Pancreas (tissue), 10 donors: ENCODE measurements at regions not wholly inside any gene's neighbourhood (a gene's known extent, or its start where the extent isn't known, plus 50 kb on each side); places are given as distances from the start of the nearest gene placed in this dataset.
A peak's percentile ranks its signal among the peaks of the same experiment; 100 is the strongest.
"Not testable (repeated sequence)": the region's sequence is repeated elsewhere in the genome, so short reads cannot be mapped to it uniquely, and the experiment has no call there.

Experiments
- ATAC-seq, 4 donors: fragments of 200-7000 bp; cut with Tn5 transposase; one replicate each; pipeline versions ENCODE4 v1.8.0 to v1.9.1; 2020; ENCODE audit warnings: mild to moderate bottlenecking in 4 of 4, moderate library complexity in 4 of 4
- DNase-seq, 6 donors: peaks; one replicate each; pipeline ENCODE4 v3.0.0-alpha.2; 2020
- FAIRE-seq: peaks from 2 replicates; lab custom pipeline; 2012; peaks lifted over from hg19 to GRCh38; lab: Jason Lieb, UNC
- H3K27ac ChIP-seq, 4 donors: fragments of 200-600 bp; sonication (generic); 1 replicate in 3 of 4; 2 replicates in 1 of 4; pipeline versions ENCODE4 v1.5.0 to v1.8.0; 2020
- H3K27me3 ChIP-seq, 4 donors: fragments of 200-600 bp; one replicate each; pipeline ENCODE4 v1.8.0; 2021
- H3K36me3 ChIP-seq, 3 donors: fragments of 200-600 bp; sonication (generic) in 1 of 3; one replicate each; pipeline versions ENCODE4 v1.5.0 to v1.8.0; 2020 to 2021
- H3K4me1 ChIP-seq, 3 donors: fragments of 200-600 bp; one replicate each; pipeline ENCODE4 v1.8.0; 2021
- H3K4me3 ChIP-seq, 4 donors: fragments of 200-600 bp; sonication (generic) in 2 of 4; one replicate each; pipeline versions ENCODE4 v1.5.0 to v1.8.0; 2020 to 2021
- H3K9me3 ChIP-seq, 4 donors: fragments of 200-600 bp; one replicate each; pipeline ENCODE4 v1.8.0; 2021
- WGBS, 2 donors: extraction: QIAGEN DNeasy Blood & Tissue Kit; methylation state at CpG; one replicate each; pipeline ENCODE4 v1.1.7; 2013; 5-methylcytosine and 5-hydroxymethylcytosine counted together
- intact Hi-C, 3 donors: fragments of 100-400 bp; cut with DNase I; formaldehyde crosslinking; loops; one replicate each; pipeline versions ENCODE4 v1.11.1 to v1.14.2; 2022
- TF ChIP-seq, protein P1 (sequence below), 4 donors: fragments of 200-600 bp; sonication (generic) in 3 of 4; IDR thresholded peaks; one replicate each; pipeline versions ENCODE4 v1.5.0 to v1.8.0; 2021; ENCODE audit warnings: antibody characterized with exemption in 4 of 4
- donor health status: healthy with polysubstance abuse.
- donor health status: DM: no; HTN: no; CAD: no; lungs with moderate emphysema.
- donor health status: DM: no; HTN: no; CAD: no.
- donor health status: control.
- donor health status: control.
- donor health status: Bipolar disorder and iron deficiency.
- donor health status: DM: yes; HTN: yes; CAD: no.
- donor health status: DM: no; HTN: no; CAD: no.
- donor health status: DM: no; HTN: no; CAD: no.
- donor health status: DM: yes; HTN: yes; CAD: no.

DNA sequence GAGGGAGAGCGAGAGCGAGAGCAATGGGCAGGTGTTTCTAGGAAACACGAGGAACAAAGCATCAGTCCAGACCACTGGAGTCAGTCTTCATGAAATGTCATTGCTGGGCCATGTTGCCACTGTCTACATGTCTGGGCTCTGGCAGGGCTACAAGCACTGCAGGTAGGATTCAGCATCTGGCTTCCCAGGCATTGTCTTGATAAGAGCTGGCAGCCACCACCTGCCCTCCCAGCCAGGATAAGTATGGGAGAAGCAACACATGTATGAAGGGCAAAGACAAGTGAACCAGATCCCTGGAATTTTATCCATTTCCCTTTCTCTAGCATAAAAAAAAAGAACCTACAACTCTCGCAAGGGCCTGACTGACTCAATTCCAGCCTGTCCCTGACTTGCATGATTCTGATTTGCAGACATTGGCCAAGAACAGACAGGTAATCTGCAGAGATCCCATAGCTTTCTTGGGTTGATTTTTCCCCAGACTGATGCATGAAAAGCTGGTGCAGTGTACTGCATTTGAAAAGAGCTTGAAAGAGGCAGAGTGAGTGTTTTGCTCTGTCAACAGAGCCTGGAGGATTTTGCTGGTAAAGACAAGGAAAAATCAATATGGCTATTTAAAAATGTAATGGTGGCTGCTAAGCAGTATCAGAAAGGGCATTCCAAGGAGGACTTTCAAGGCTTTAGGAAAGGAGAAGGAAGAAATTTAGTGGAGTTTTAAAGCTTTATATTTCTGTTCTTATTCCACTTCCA lies 157.2 kb upstream of the MYRIP start:
- peak; percentile 78 to 97 (median 90) for ATAC-seq

DNA sequence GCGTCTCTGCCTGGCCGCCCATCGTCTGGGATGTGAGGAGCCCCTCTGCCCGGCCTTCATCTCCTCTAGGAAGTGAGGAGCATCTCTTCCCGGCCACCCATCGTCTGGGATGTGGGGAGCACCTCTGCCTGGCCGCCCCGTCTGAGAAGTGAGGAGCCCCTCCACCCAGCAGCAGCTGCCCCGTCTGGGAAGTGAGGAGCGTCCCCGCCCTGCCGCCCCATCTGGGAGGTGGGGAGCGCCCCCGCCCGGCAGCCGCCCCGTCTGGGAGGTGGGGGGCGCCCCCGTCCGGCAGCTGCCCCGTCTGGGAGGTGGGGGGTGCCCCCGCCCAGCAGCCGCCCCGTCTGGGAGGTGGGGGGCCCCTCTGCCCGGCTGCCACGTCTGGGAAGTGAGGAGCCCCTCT lies 153.7 kb upstream of the MYRIP start:
- H3K4me1 ChIP-seq, FAIRE-seq, ATAC-seq, intact Hi-C loops, H3K27ac ChIP-seq, H3K9me3 ChIP-seq, H3K27me3 ChIP-seq, H3K36me3 ChIP-seq, H3K4me3 ChIP-seq: not testable (repeated sequence)
- whole genome bisulfite sequencing, 2 donors, result 86 to 94% methylated on average over 26 of the region's 26 CpGs
- peak in 1 of 6 donors; percentile 9 for DNase-seq

More for the DNA sequence above, 157.2 kb upstream of the MYRIP start:
- H3K27me3 ChIP-seq, result no peaks in the 10 kb centered on the region
- H3K9me3 ChIP-seq, result no peaks in the 10 kb centered on the region
- H3K36me3 ChIP-seq, result no peaks in the 10 kb centered on the region
- DNase-seq (peak; percentile 30 to 64 (median 55)), FAIRE-seq (no peak)
- H3K27ac ChIP-seq, result no peak overlapping the region
- TF ChIP-seq, protein P1, sequence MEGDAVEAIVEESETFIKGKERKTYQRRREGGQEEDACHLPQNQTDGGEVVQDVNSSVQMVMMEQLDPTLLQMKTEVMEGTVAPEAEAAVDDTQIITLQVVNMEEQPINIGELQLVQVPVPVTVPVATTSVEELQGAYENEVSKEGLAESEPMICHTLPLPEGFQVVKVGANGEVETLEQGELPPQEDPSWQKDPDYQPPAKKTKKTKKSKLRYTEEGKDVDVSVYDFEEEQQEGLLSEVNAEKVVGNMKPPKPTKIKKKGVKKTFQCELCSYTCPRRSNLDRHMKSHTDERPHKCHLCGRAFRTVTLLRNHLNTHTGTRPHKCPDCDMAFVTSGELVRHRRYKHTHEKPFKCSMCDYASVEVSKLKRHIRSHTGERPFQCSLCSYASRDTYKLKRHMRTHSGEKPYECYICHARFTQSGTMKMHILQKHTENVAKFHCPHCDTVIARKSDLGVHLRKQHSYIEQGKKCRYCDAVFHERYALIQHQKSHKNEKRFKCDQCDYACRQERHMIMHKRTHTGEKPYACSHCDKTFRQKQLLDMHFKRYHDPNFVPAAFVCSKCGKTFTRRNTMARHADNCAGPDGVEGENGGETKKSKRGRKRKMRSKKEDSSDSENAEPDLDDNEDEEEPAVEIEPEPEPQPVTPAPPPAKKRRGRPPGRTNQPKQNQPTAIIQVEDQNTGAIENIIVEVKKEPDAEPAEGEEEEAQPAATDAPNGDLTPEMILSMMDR (IDR thresholded peaks at IDR 0.05), result no peak
- WGBS, 2 donors, result 50 to 60% methylated on average over 4 of the region's 4 CpGs
- H3K4me3 ChIP-seq, result no peak overlapping the region
- H3K4me1 ChIP-seq, result peaks cover 0 to 8% (median 4%) of the 10 kb centered on the region in 3 donors
- intact Hi-C loops, result no loop called here

DNA sequence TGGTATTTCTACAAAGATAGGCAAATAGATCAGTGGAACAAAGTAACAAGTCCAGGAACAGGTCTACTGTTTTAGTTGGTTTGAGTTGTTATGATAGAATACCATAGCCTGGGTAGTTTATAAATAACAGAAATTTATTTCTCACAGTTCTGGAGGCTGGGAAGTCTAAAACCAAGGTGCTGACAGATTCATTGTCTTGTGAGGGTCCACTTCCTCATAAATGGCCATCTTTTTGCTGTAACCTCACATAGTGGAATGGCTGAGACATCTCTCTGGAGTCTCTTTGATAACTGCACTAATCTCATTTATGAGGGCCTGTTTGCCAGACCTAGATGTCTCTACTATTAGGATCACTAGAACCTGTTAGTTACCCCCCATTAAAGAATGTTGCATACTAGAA lies 152.3 kb upstream of the MYRIP start:
- H3K4me1 ChIP-seq, result peaks cover 0 to 8% (median 4%) of the 10 kb centered on the region in 3 donors
- ATAC-seq, result no peak
- no peak for DNase-seq
- no peak for FAIRE-seq
- H3K27ac ChIP-seq, result no peak overlapping the region
- intact Hi-C loops, result no loop called here
- H3K4me3 ChIP-seq, result no peak overlapping the region
- no peaks in the 10 kb centered on the region for H3K27me3 ChIP-seq
- no peaks in the 10 kb centered on the region for H3K9me3 ChIP-seq
- H3K36me3 ChIP-seq, result no peaks in the 10 kb centered on the region
- TF ChIP-seq, protein P1 (IDR thresholded peaks at IDR 0.05), result no peak

DNA sequence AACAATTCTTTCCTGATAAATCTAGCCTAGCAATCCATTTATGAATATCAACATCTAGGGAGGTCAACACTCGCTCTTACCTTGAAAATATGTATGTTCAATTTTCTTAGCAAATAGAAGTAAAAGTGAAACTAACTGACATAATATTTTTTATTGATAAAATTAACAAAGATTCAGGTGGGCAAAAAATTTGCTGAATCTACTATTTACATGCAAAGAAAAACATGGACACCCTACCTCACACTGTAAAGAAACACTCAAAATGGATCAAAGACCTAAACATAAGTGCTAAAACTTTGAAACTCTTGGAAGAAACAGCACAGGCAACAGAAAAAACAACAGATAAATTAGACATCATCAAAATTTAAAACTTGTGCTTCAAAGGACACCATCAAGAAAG lies 151.6 kb upstream of the MYRIP start:
- DNase-seq (no peak), ATAC-seq (no peak), FAIRE-seq (no peak)
- 93 to 95% methylated on average over 1 of the region's 1 CpG for WGBS, 2 donors
- no peak overlapping the region for H3K4me3 ChIP-seq
- no peaks in the 10 kb centered on the region for H3K27me3 ChIP-seq
- intact Hi-C loops, result no loop called here
- no peaks in the 10 kb centered on the region for H3K9me3 ChIP-seq
- no peaks in the 10 kb centered on the region for H3K36me3 ChIP-seq
- no peak overlapping the region for H3K27ac ChIP-seq
- TF ChIP-seq, protein P1 (IDR thresholded peaks at IDR 0.05), result no peak
- H3K4me1 ChIP-seq, result peaks cover 0 to under 1% (median under 1%) of the 10 kb centered on the region in 3 donors

DNA sequence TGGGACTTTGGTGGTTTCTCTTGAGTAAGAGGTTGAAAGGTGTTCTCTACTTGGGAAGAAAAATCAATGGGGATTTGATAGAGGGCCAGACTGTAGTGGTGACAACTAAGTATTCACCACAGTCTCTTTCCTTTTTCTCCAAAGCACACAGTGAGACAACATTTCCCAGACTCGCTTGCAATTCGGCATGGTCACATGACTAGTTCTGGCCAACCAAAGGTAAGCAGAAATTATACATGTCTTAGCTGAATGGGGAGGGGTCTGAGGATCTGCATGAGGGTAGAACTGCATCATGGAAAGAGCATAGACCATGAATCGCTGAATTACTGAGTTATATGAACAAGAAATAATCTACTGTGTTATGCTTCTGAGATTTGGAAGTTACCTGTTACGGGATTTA lies 144.5 kb upstream of the MYRIP start:
- TF ChIP-seq, protein P1 (IDR thresholded peaks at IDR 0.05), result no peak
- H3K27me3 ChIP-seq, result no peaks in the 10 kb centered on the region
- DNase-seq (no peak), ATAC-seq (no peak), FAIRE-seq (no peak)
- H3K27ac ChIP-seq, result no peak overlapping the region
- WGBS, 2 donors, result 84 to 90% methylated on average over 4 of the region's 4 CpGs
- intact Hi-C loops, result no loop called here
- no peak overlapping the region for H3K4me3 ChIP-seq
- no peaks in the 10 kb centered on the region for H3K4me1 ChIP-seq
- H3K9me3 ChIP-seq, result no peaks in the 10 kb centered on the region
- H3K36me3 ChIP-seq, result no peaks in the 10 kb centered on the region
